HL-60 (cell line): ENCODE measurements at regions not wholly inside any gene's neighbourhood (a gene's known extent, or its start where the extent isn't known, plus 50 kb on each side); places are given as distances from the start of the nearest gene placed in this dataset.
"Not testable (repeated sequence)": the region's sequence is repeated elsewhere in the genome, so short reads cannot be mapped to it uniquely, and the experiment has no call there.

Source experiments
- DNase-seq, 2 experiments: peaks; one replicate each; pipeline ENCODE4 v3.0.0-alpha.2; 2010 to 2020; ENCODE audit warnings: low read depth in 1 of 2, low spot score in 1 of 2
- H3K27ac ChIP-seq: fragments of 250-450 bp; sonication (Bioruptor Pico); replicated peaks from 2 replicates; pipeline ENCODE4 v1.5.1; 2020; ENCODE audit warnings: mild to moderate bottlenecking, moderate library complexity
- H3K27me3 ChIP-seq: fragments of 250-450 bp; sonication (Bioruptor Pico); 2 replicates; pipeline ENCODE4 v1.5.1; 2021; ENCODE audit warnings: mild to moderate bottlenecking, moderate library complexity; ENCODE audit not compliant: insufficient read depth, poor library complexity, severe bottlenecking
- H3K4me3 ChIP-seq: replicated peaks from 2 replicates; pipeline ENCODE4 v1.5.1; 2011; ENCODE audit warnings: mild to moderate bottlenecking, control low read depth, low read length; ENCODE audit not compliant: insufficient read depth
- GABPA ChIP-seq: IDR thresholded peaks from 2 replicates; pipeline ENCODE4 v1.6.1; 2012; ENCODE audit warnings: low read depth
- POLR2AphosphoS5 ChIP-seq: IDR thresholded peaks from 2 replicates; pipeline ENCODE4 v1.6.1; 2012; ENCODE audit warnings: low read depth
- SPI1 ChIP-seq: IDR thresholded peaks from 2 replicates; pipeline ENCODE4 v1.6.1; 2012; ENCODE audit warnings: low read depth, mild to moderate bottlenecking, borderline replicate concordance
- TF ChIP-seq, protein P1 (sequence below): IDR thresholded peaks from 2 replicates; pipeline ENCODE4 v1.6.1; 2012; ENCODE audit warnings: low read depth; ENCODE audit not compliant: insufficient replicate concordance
- TF ChIP-seq, protein P2 (sequence below): IDR thresholded peaks from one replicate; pipeline ENCODE4 v1.5.1; 2011; ENCODE audit warnings: low read length, control low read depth, inconsistent platforms; ENCODE audit not compliant: insufficient read depth

GRCh38 chrX:994780-995179, 217.7 kb downstream of the CRLF2 start:
- no peak overlapping the region for H3K4me3 ChIP-seq
- H3K27me3 ChIP-seq: no peaks in the 10 kb centered on the region
- no peak for DNase-seq
- H3K27ac ChIP-seq: no peak overlapping the region
- TF ChIP-seq, protein P1, sequence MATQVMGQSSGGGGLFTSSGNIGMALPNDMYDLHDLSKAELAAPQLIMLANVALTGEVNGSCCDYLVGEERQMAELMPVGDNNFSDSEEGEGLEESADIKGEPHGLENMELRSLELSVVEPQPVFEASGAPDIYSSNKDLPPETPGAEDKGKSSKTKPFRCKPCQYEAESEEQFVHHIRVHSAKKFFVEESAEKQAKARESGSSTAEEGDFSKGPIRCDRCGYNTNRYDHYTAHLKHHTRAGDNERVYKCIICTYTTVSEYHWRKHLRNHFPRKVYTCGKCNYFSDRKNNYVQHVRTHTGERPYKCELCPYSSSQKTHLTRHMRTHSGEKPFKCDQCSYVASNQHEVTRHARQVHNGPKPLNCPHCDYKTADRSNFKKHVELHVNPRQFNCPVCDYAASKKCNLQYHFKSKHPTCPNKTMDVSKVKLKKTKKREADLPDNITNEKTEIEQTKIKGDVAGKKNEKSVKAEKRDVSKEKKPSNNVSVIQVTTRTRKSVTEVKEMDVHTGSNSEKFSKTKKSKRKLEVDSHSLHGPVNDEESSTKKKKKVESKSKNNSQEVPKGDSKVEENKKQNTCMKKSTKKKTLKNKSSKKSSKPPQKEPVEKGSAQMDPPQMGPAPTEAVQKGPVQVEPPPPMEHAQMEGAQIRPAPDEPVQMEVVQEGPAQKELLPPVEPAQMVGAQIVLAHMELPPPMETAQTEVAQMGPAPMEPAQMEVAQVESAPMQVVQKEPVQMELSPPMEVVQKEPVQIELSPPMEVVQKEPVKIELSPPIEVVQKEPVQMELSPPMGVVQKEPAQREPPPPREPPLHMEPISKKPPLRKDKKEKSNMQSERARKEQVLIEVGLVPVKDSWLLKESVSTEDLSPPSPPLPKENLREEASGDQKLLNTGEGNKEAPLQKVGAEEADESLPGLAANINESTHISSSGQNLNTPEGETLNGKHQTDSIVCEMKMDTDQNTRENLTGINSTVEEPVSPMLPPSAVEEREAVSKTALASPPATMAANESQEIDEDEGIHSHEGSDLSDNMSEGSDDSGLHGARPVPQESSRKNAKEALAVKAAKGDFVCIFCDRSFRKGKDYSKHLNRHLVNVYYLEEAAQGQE: no peak
- TF ChIP-seq, protein P2, sequence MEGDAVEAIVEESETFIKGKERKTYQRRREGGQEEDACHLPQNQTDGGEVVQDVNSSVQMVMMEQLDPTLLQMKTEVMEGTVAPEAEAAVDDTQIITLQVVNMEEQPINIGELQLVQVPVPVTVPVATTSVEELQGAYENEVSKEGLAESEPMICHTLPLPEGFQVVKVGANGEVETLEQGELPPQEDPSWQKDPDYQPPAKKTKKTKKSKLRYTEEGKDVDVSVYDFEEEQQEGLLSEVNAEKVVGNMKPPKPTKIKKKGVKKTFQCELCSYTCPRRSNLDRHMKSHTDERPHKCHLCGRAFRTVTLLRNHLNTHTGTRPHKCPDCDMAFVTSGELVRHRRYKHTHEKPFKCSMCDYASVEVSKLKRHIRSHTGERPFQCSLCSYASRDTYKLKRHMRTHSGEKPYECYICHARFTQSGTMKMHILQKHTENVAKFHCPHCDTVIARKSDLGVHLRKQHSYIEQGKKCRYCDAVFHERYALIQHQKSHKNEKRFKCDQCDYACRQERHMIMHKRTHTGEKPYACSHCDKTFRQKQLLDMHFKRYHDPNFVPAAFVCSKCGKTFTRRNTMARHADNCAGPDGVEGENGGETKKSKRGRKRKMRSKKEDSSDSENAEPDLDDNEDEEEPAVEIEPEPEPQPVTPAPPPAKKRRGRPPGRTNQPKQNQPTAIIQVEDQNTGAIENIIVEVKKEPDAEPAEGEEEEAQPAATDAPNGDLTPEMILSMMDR: no peak
- TF ChIP-seq POLR2AphosphoS5 (no peak), SPI1 (no peak), GABPA (no peak)

DNA sequence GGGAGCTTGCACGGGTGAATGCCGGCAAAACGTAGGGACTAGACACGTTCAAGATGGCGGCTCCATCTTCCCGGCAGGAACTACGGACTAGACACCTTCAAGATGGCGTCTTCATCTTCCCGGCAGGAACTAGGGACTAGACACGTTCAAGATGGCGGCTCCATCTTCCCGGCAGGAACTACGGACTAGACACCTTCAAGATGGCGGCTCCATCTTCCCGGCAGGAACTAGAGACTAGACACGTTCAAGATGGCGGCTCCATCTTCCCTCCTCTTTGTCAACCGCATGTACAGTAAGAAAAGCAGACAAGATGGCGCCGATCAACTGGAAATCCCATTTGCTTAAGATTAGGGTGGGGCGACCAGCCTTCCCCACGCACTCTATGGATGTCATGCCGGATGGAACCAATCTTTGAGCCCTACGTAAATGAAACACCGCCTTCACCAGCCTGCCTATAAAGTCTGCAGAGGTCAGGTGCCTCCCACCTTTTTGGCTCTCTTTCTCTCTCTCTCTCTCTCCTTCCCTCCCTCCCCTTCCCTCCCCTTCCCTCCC, 222.4 kb downstream of the CRLF2 start:
- Histone ChIP-seq H3K27ac (peak overlapping the region; percentile 59), H3K27me3 (no peaks in the 10 kb centered on the region), H3K4me3 (peak overlapping the region; percentile 18)
- peak; percentile 96 for TF ChIP-seq POLR2AphosphoS5
- TF ChIP-seq SPI1: no peak
- no peak; the same call in 1 of the 2 replicates for TF ChIP-seq GABPA
- TF ChIP-seq, protein P2: no peak
- TF ChIP-seq, protein P1: no peak
- DNase-seq: peak; percentile 94 to 97

DNA sequence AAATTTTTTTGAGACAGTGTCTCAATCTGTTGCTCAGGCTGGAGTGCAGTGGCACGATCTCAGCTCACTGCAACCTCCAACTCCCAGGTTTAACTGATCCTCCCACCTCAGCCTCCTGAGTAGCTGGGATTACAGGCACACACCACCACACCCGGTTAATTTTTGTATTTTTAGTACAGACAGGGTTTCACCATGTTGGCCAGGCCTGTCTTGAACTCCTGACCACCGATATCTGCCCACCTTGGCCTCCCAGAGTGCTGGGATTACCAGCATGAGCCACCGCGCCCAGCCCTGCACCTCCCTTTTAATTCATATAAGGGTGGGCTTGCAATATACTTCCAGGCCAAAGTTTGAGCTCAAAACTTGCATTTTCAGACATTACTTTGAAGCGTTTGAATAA, 223.9 kb downstream of the CRLF2 start:
- H3K4me3 ChIP-seq, H3K27ac ChIP-seq, H3K27me3 ChIP-seq, DNase-seq: not testable (repeated sequence)

DNA sequence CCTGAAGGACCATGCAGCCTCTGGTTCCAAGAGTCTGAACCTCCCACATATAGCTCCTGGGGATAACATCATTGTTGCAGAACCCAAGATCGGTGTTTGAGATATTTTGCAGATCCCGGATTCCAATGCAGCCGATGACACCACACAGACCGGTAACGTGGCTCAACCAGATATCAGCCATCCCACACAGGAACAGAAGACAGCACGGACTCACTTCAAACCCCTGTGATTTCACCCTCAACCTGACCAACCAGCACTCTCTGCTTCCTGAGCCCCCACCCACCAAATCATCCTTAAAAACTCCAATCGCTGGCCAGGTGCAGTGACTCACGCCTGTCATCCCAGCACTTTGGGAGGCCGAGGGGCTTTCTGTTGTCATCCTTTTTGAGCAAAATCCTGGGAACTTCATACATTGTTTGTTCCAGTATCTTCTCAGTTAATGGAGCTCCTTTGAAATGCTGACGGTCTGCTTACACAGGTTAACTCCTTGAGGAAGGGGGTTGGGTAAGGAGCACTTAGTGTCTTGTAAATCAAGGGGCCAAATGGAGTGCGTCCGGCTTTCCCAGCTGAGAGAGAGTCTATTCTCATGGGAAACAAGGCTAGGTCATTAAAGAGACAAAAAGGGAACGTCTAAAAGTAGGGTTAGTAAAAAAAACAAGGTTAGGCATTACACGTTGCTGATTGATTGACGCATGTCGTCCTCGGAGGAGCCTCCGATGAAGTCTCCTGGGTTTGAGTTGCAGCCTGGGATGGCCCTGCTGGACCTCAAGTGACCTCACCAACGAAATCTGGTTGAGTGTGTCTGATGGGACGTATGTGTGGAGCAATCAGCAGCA, 230.4 kb downstream of the CRLF2 start:
- DNase-seq: no peak
- Histone ChIP-seq H3K27me3 (peaks cover 4% of the 10 kb centered on the region), H3K27ac (no peak overlapping the region), H3K4me3 (no peak overlapping the region)
- TF ChIP-seq GABPA (no peak), SPI1 (no peak), POLR2AphosphoS5 (no peak)
- TF ChIP-seq, protein P1: no peak
- TF ChIP-seq, protein P2: no peak
